Putamen (tissue), 1 donor: ENCODE measurements at regions not wholly inside any gene's neighbourhood (a gene's known extent, or its start where the extent isn't known, plus 50 kb on each side); places are given as distances from the start of the nearest gene placed in this dataset.

Experiments used
- DNase-seq: peaks from one replicate; pipeline ENCODE4 v3.0.0-alpha.2; 2016; ENCODE audit warnings: low spot score

DNA sequence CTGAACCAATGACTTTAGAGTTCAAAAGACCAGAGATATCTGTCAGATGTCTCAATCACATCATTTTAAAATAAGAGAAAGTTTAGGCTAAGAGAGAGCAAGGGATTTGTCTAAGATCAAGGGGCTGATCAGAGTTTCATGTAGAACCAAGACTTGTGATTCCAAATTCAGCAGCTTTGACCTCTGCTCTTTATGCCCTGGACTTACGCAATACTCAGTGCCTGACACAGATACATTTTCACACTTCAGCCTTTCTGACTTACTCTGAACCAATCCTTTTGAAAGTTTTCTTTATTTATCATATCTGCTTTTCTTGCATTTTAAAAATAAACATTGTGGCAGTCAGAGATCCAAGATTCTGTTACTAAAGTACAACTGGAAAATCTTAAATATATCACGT, 428.0 kb downstream of the PLPP3 start:
- no peak for DNase-seq

DNA sequence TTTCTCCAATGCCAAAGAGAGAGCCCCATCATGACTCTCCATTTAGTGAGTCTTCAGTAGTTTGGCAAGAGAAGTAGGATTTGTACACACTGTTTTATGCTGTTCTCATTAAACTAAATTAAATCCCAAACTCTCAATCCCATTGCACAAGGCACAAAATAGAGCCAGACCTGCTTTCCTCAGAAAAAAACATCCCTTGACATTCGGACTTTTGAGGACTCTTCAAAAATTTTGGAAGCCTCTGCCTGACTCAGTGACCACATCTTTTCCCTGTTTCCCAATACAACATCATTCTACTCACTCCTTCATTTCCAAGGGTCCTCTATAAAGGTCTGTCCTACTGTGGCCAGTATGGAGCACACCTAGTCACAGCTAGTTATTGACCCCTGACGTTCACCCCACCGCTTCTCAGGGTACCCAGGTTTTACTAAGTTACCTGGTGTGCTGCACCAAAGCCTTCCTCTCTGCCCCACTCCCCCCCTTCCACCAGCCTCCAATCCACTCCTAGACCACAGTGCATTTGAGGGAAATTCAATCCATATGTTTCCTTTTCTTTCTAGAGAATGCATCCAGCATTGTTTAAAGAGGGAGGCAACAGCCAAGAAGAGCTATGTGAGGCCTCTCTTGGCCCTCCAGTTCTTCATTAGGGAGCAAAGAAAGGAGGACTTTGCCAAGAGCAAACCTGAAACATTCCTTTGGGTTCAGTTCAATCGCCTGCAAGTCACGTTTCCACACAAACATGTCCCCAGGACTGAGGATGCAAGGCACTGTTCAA, 428.7 kb downstream of the PLPP3 start:
- DNase-seq, result no peak

DNA sequence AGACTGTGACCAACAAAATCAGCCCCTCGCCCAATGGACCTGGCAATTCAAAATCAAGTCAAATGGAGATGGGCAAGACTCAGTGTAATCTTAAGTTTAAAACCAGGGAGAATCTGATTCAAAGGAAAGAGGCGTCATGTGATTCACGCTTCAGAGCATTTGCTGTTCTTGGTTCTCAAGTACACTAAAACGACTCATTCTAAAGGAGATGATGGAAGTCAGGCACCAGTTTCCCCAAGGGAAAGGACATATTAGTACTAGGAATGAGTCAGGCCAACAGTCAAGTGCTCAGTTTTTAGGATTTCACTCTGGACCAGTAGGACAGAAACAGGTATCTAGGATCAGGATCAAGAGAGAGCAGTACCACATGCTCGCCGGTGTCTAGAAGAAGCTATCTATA, 429.6 kb downstream of the PLPP3 start:
- DNase-seq, result no peak

DNA sequence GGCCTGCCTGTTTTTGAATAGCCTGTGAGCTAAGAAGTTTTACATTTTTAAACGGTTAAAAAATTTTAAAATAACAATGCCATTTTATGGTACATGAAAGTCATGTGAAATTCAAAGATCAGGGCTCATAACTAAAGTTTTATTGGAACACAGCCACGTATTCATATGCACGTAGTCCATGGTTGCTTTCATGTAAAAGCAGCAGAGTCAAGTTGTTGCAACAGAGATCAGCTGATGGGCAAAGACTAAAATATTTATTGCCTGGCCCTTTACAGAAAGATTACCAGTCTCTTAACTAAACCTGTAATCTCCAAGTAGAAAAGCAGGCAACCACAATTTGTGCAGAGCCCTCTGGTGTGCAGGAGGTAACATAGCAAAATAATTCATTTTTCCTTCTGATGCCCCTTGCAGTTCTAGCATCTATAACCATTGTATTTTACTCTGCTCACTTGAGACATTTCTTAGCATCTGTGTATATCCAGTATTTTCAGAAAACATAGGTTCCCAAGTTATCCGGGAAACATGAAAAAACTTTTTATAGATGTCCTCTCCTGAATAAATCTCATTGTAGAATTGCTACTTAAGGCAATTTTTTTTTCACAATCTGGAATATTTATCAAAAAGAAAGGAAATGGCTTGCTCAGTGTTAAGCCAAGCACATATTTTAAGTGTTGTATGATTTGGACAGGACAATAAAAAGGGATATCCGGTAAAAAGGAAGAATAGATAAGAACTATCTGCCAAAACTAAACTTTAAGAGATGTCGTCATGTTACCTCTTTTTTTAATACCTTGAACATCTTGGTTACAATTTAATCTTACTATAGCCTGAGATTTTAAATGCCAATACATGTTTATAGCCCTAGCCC, 430.8 kb downstream of the PLPP3 start:
- DNase-seq, result no peak

DNA sequence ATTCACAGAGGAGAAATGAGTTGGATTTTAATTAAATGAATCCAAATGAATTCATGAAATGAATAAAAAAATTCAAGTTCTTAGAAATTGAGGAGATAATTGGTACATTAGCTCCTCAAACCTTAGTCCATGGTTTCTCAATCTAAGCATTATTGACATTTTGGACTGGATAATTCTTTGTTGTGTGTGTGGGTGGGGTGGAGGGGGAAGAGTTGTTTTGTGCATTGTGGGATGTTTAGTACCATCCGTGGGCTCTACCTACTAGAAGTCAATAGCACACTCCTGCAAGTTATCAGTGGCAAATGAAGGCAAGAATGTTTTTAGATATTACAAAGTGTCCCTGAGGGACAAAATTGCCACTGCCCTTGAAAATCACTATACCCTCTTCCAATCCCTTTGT, 431.9 kb downstream of the PLPP3 start:
- no peak for DNase-seq

DNA sequence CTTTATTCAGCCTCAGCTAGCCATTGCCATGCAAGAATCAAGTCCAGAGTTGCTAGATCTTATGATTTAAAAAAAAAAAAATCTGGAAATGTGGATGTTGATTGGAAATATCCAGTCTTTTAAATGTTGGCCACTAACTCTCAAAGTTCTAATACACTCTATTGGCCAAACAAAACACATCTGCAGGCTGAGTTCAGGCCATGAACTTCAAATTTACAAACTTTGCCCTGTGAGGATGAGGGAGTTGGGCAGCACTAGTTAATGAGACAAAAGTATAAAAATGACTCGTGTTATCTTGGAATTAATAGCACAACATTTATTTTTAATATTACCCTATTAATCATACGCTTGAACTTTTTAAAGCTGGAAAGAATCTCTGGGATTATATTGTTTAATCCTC, 432.3 kb downstream of the PLPP3 start:
- no peak for DNase-seq

DNA sequence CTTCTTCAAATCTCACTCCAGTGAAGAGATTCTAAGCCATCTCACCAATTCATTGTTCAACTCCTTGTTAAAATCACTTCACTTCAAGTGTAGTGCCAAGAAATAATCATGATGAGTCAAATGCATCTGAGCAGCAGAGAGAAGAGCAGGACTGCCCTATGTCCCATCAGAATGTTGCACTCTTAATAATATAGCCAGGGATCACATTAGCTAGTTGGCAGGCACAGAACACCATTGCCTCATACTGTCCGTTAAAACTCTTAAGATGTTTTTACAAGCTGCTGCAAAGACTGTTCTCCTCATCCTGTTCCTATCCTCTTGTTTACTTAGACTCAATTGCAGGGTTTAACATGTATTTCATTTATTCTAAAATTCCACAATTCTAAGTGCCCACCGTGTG, 432.9 kb downstream of the PLPP3 start:
- no peak for DNase-seq

DNA sequence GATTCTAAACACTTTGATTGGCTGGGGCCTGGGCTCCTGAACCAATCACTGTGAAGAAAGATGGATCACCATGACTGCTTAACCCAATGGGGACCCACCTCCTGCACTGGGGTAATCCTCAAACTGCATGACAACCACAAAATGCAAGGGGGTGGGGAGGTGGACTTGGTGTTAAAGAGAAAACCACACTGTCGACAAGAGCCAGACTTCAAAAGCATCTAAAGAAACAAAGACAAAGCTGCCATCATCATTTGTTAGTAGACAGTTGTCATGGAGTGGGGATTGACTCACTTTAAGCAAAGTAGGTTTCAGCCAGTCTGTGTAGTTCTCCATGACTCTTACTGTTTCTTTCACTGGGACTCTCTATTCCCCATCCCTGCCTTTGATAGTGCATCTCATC, 433.8 kb downstream of the PLPP3 start:
- no peak for DNase-seq

DNA sequence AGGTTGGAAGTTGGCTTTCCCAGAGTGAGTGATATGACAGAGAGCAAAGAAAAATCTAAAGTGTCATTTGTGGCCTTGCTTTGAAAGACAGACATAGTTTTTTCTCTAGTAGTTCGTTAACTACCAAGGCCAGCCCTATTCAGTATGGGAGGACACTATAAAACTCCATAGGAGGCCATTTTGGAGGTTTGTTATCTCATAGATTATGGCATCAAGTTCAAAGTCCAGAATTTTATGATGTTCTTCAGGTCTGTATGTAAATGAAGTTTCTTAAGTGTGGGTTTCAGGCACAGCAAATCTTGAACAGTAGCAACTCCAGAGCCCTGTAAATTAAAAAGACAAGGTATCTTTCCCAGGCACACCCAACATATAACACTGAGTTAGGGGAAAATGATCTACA, 437.1 kb downstream of the PLPP3 start:
- no peak for DNase-seq

DNA sequence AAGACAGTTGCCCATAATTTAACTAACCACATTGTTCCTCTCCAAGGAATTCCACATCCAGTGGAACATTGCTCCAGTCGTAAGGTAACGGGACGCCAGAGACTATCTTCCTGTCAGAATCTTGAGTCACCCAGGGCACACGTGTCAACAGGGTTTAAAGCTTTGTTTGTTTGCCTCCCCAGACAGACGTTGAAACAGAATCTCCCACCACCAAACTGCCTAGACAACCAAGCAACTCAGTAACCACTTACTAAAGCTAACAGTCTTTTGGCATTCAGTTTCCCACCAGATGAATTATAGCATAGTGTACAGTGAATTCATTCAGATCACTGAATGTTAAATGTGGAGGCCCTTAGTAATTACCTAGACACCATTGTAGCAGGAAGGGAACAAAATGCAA, 439.5 kb downstream of the PLPP3 start:
- no peak for DNase-seq

DNA sequence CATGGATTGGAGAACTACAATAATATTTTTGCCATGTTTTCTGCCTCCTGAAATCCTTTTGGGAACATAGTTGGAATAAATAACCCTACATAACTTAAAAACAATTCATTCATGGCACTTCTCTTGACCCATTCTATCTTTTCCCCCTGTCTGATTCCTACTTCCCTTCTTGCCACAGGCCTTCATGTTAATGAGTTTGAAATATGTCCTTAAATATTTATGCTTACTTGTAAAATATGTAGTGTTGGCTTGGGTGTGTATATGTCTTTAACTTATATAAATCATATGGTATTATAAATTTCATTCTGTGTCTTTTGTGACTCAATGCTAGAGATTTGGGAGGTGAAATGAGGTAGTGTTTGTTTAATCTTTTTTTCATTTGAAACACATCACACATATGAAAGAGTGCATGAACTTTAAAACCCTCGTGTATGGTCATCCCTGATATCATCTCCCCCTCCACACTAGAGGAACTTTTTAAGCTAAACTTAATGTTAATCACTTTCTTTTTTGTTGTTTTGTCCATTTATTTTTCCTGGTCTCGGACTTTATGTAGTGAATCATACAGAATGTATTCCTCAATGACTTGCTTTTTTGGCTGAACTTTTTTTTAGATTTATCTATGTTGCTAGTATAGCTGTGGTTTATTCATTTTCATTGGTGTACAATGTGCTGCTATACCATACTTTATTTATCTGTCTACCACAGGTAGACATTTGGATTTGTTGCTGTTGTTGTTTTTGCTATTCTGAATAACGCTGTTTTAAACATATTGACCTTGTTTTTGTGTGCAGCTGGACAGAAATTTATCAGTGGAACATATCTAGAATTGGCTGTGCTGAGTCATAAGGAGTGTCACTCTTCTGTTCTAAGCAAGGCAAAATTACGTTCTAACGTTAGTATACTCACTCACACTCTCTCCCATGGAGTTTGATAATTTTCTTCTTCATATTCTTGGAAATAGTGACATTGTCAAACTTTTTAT, 441.6 kb downstream of the PLPP3 start:
- no peak for DNase-seq

DNA sequence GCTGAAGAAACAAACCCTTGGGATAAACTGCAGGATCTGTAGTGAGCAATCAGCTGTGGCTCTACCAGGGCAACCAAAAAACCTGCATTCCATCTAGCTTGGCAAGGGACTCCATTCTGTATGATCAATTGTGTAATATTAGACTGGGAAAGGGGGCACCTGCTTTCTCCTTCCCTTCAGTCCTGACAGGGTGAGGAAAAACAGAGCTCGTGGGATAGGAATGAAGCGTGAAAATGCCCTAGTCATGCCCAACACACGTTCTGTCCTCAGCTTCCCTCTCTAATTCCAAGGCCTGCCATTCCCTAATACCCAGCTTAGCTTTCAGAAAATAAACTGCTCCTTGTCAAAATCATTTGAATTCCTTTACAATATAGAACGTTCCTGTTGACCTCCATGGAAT, 442.3 kb downstream of the PLPP3 start:
- no peak for DNase-seq

DNA sequence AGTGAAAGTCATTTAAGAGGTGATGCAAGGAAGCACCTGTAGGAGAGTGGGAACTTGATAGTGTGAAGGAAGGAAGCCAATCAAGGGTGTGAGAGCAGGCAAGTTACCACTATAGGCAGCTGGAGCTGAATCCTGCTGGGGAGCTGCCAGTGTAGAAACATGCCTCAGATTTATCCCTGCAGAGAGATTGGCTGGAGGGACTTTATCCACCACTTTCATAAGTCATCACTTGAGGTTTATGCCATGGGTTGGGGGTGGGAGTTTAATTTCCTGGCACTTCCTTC, 443.6 kb downstream of the PLPP3 start:
- no peak for DNase-seq

DNA sequence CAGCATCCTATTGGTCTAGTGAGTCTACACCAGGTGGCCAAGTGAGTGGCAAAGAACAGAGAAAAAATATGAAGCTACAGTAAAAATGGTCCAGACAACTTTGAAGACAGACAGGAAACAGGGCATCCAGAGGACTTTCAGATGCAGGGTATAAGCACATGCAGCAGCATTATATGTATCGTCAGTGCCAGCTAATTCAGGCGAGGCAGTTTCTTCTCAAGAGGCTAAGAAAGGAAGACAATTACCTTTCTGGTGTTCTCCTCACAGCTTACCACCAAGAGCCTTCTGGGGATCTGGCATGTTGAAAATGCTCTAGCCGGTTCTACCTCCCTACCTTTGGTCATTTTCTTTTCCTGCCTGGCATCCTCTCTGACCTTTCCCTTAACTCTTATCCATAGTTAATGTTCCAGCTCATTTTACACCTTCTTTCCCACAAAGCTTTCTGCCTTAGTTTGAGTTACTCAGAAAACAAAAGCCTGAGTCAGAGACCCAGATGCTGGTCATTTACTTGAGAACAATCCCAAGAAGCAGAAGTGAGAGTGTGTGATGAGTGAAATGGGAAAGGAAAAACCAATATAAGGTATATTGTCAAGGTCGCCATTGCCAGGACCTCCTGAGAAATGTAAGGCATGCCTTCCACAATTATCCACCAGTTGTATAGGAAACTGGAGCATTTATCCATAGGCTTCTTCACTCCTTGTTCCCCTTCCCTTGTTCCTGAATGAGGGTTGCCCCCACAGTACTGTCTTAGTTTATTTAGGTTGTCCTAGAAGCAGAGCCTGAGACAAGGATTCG, 444.1 kb downstream of the PLPP3 start:
- no peak for DNase-seq

DNA sequence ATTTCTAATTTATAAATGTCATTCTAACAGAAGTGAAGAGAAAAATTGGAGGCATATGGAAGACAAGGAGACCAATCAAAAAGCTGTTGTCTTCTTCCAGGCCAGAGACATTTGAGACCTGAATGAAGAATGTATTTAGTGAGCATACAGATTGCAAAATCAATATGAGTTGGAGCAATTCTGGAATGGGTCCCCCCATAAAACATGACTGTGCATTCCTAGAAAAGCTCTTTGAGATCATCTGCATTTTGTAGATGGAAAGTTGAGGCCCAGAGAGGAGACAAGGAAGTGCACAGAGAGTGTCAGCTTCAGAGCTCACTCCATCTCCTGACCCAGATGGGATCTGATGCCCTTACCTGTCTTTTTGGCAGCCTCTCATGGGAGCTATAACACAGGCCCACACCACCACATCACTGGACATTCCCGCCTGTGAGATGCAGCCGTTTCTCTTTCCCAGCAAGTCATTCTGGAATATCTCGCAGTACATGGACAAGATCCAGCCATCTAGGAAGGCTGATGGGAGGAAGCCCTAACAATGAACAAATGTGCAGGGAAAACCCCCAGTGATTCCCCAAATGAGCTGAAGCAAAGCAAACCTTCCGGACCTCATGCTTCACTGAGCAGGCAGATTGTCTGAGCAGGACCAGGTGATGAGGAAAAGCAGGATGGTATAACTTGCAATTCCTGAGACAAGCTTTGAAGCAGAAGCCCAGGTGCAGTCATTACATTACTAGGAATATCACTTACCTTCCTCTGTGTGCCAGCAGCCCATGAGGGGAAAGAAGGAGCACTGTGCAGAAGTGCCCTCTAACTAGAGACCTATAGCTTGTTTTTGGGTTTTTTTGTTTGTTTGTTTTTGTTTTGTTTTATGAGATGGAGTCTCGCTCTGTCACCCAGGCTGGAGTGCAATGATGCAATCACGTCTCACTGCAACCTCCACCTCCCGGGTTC, 445.6 kb downstream of the PLPP3 start:
- DNase-seq, result no peak

DNA sequence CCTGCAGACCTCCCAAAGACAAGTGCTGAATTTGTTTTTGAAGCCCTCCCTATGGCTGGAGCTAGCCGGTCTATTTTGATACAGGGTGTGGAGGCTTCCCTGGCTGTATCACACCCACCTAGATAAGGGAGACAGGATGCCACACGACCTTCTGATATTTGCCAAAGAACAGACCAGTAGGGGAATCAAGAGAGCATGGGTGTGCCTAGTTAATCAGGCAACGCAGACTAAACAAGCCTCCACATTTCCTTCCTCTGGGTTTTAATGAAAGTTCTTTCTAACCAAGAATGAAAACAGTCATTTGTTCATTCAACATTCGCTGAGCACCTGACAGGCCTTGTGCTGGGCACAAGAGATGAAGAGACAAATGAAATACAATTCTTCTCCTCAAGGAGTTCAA, 446.8 kb downstream of the PLPP3 start:
- DNase-seq, result no peak

DNA sequence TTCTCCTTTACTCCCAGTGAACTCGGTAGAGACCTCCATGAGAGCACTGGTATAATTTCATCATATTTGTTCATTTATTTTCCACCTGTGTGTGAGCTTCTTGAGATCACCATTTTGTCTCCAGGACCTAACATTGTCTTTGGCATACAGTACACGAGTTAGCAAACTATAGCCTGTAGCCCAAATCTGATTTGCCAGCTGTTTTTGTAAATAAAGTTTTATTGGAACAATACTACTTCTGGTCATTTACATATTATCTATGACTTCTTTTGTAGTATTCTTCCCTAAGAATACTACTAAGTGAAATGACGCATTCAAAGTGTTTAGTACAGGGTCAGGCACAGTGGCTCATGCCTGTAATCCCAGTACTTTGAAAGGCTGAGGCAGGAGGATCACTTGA, 449.5 kb downstream of the PLPP3 start:
- DNase-seq, result no peak

DNA sequence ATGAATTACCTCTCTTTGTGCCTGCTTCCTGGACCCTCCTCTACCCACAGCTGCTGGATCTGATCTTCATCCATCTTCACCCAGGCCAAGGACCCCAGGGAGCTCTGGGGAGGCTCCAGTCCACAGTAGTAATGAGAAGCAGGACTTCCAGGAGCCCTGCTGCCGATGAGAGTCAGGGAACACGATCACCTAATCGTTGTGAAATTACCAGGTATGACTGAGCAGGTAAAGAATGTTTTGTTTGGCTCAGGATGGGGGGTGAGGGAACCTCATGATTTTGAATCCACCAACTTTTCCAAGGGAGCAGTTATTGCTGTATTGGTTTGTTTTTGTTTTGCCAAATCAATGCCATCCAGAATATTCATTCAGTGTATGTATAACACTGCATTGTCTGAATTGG, 454.0 kb downstream of the PLPP3 start:
- DNase-seq, result no peak

DNA sequence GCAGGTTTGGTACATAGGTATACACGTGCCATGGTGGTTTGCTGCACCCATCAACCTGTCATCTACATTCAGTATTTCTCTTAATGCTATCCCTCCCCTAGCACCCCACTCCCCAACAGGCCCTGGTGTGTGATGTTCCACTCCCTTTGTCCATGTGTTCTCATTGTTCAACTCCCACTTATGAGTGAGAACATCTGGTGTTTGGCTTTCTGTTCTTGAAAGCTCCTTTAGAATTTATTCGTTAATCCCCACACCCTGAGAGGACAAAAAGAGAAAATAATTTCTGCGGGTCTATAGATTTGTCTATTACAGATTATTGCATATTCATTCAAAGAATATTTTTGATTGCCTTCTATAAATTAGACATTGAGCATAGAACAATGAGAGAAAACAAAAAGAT, 455.5 kb downstream of the PLPP3 start:
- DNase-seq, result no peak

DNA sequence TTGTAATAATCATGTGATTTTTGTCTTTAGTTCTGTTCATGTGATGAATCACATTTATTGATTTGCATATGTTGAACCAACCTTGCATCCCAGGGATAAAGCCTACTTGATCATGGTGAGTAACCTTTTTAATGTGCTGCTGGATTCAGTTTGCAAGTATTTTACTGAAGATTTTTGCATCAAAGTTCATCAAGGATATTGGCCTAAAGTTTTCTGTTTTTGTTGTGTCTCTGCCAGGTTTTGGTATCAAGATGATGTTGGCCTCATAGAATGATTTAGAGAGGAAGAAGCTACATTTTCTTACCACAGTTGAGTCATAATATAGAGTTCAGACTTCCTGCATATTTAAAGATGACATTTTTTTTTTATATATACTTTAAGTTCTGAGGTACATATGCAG, 455.9 kb downstream of the PLPP3 start:
- DNase-seq, result no peak

DNA sequence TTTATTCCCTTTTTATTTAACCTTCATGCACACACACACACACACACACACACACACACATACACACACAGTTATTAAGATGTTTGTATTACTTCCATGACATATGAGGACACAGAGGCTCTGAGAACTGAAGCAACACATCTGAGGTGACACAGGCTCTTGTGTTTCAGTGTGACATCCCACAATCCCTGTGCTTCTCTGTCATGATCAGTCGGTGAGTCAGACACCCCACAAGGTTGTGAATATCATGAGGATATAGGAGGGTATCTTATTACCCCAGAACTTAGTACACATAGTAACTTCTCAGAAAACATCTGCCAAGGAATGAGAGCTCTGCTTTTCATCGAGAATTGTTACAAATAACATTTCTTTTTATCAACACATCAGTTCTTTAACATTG, 459.3 kb downstream of the PLPP3 start:
- no peak for DNase-seq
